SIG-M5 treated with dmso at 0.1 percent for 504 hours (cell line): ENCODE measurements at regions not wholly inside any gene's neighbourhood (a gene's known extent, or its start where the extent isn't known, plus 50 kb on each side); places are given as distances from the start of the nearest gene placed in this dataset.
A peak's percentile ranks its signal among the peaks of the same experiment; 100 is the strongest.

Experiments used
- DNase-seq: peaks from one replicate; lab custom pipeline; 2025; ENCODE audit not compliant: unreplicated experiment; lab: John Stamatoyannopoulos, UW

DNA sequence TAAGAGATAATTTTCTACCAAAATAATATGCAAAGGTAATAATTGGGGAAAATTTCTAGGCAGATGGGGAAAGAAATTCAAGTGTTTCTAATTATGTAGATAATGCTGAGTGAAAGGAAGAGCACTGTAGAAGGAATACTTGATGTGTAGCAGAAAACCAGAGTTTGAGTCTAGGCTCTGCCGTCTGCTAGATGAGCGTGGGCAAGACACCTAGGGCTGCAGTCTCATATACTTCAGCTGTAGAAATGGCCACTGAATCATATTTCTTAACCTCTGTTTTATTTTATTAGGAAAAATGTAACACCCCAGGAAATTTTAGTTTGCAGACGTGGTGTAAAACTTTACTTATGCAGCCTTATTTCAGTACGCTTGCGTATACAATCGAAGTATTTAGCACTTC, 59.8 kb upstream of the SLC38A2 start:
- no peak for DNase-seq

DNA sequence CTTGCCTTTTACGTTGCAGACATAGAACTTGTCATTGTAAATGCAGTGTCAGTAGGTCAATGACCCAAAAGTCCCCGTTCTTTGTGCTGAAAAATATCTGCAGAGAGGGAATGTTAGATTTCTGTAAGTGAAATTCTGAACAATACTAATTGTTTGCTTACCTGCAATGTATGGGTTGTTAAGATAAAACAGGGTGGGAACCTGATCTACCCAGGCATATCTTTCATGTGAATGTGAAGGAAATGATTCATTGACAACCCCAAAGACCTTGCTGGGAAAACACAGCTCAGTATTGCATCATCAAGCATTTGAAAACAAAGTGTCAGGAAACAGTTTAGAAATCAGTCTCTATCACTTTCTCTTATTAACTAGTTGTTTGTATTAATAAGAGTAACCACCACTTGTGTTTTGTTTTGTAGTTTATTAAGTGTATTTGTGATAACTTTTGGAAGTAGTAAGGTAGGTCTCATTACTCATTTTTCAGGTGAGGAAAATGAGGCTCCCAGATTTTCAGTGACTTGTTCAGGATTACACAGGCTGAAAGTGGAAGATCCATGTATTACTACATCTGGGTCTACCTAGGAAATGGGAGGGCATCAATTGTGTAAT, 57.9 kb upstream of the SLC38A2 start:
- peak; percentile 36 for DNase-seq
